ENCODE measurements at regions not wholly inside any gene's neighbourhood (a gene's known extent, or its start where the extent isn't known, plus 50 kb on each side); places are given as distances from the start of the nearest gene placed in this dataset.

- TF ChIP-seq EZH2phosphoT487 (IDR thresholded peaks at IDR 0.05; ENCODE audit: low read depth, severe bottlenecking, unreplicated experiment) (no peak), CTCF (IDR thresholded peaks at IDR 0.05; ENCODE audit: poor library complexity) (no peak), EZH2 (IDR thresholded peaks at IDR 0.05; ENCODE audit: borderline replicate concordance) (no peak)
- H2AFZ ChIP-seq, result no peak overlapping the region
Observed at GRCh38 chr16:86945166-86945900, 367.0 kb downstream of the FOXL1 start.

GRCh38 chr16:86946396-86946795 lies 368.0 kb downstream of the FOXL1 start:
- Histone ChIP-seq H2AFZ (no peak overlapping the region), H3K4me1 (ENCODE audit: insufficient read depth) (peaks cover 5% of the 10 kb centered on the region), H3K4me2 (no peak overlapping the region), H3K27me3 (no peaks in the 10 kb centered on the region), H3K27ac (no peak overlapping the region), H3K9me3 (ENCODE audit: low read depth) (no peaks in the 10 kb centered on the region), H3K9me2 (replicated peaks; ENCODE audit: insufficient read depth) (no peaks in the 10 kb centered on the region), H3K4me3 (no peak overlapping the region), H3K36me3 (replicated peaks; ENCODE audit: insufficient read depth, low read depth) (no peaks in the 10 kb centered on the region), H3K79me2 (no peaks in the 10 kb centered on the region), H4K20me1 (ENCODE audit: insufficient read depth, poor library complexity, severe bottlenecking) (no peaks in the 10 kb centered on the region)
- no peak for TF ChIP-seq EZH2 (IDR thresholded peaks at IDR 0.05; ENCODE audit: borderline replicate concordance)
- no peak for TF ChIP-seq CTCF (IDR thresholded peaks at IDR 0.05; ENCODE audit: poor library complexity)
- TF ChIP-seq EZH2phosphoT487 (IDR thresholded peaks at IDR 0.05; ENCODE audit: low read depth, severe bottlenecking, unreplicated experiment), result no peak
- 36% methylated on average over 7 of the region's 7 CpGs for WGBS (ENCODE audit: low lambda C conversion rate, missing lambda C conversion rate)
- DNase-seq (ENCODE audit: low spot score), result no peak

More at GRCh38 chr16:86945166-86945900, 367.0 kb downstream of the FOXL1 start:
- Histone ChIP-seq H3K4me2 (no peak overlapping the region), H4K20me1 (ENCODE audit: insufficient read depth, poor library complexity, severe bottlenecking) (no peaks in the 10 kb centered on the region), H3K79me2 (no peaks in the 10 kb centered on the region), H3K27ac (no peak overlapping the region), H3K27me3 (no peaks in the 10 kb centered on the region), H3K9me2 (replicated peaks; ENCODE audit: insufficient read depth) (no peaks in the 10 kb centered on the region), H3K4me1 (ENCODE audit: insufficient read depth) (peaks cover 5% of the 10 kb centered on the region), H3K4me3 (no peak overlapping the region), H3K36me3 (replicated peaks; ENCODE audit: insufficient read depth, low read depth) (no peaks in the 10 kb centered on the region), H3K9me3 (ENCODE audit: low read depth) (no peaks in the 10 kb centered on the region)
- 93% methylated on average over 22 of the region's 22 CpGs for WGBS (ENCODE audit: low lambda C conversion rate, missing lambda C conversion rate)
- no peak for DNase-seq (ENCODE audit: low spot score)

GRCh38 chr16:86946981-86947380 lies 368.6 kb downstream of the FOXL1 start:
- 89% methylated on average over 10 of the region's 10 CpGs for WGBS (ENCODE audit: low lambda C conversion rate, missing lambda C conversion rate)
- H3K79me2 ChIP-seq, result no peaks in the 10 kb centered on the region
- H3K4me1 ChIP-seq (ENCODE audit: insufficient read depth), result peaks cover 5% of the 10 kb centered on the region
- no peaks in the 10 kb centered on the region for H3K9me3 ChIP-seq (ENCODE audit: low read depth)
- H3K27ac ChIP-seq, result no peak overlapping the region
- no peak overlapping the region for H2AFZ ChIP-seq
- no peaks in the 10 kb centered on the region for H3K9me2 ChIP-seq (replicated peaks; ENCODE audit: insufficient read depth)
- H3K4me3 ChIP-seq, result no peak overlapping the region
- TF ChIP-seq EZH2phosphoT487 (IDR thresholded peaks at IDR 0.05; ENCODE audit: low read depth, severe bottlenecking, unreplicated experiment) (no peak), EZH2 (IDR thresholded peaks at IDR 0.05; ENCODE audit: borderline replicate concordance) (no peak), CTCF (IDR thresholded peaks at IDR 0.05; ENCODE audit: poor library complexity) (no peak)
- H3K36me3 ChIP-seq (replicated peaks; ENCODE audit: insufficient read depth, low read depth), result no peaks in the 10 kb centered on the region
- no peak for DNase-seq (ENCODE audit: low spot score)
- H3K27me3 ChIP-seq, result no peaks in the 10 kb centered on the region
- H3K4me2 ChIP-seq, result no peak overlapping the region
- H4K20me1 ChIP-seq (ENCODE audit: insufficient read depth, poor library complexity, severe bottlenecking), result no peaks in the 10 kb centered on the region

All from hepatocyte (in vitro differentiated cells).